ENCODE measurements at regions not wholly inside any gene's neighbourhood (a gene's known extent, or its start where the extent isn't known, plus 50 kb on each side); places are given as distances from the start of the nearest gene placed in this dataset.
"Not testable (repeated sequence)": the region's sequence is repeated elsewhere in the genome, so short reads cannot be mapped to it uniquely, and the experiment has no call there.

DNA sequence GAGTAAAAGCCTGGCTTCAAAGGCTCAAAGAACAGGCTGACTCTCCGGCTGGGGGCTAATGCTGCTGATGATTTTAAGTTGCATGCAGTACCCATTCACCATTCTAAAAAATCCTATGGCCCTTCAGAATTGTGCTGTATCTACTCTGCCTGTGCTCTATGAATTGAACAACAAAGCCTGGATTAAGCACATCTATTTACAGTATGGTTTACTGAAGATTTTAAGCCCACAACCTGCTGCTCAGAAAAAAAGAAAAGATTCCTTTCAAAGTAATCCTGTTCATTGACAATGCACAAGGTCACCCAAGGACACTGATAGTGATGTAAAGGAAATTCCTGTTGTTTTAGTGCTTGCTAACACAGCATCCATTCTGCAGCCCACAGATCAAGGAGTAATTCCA is 84.9 kb upstream of the SFRP2 start:
- no peak overlapping the region for H3K4me3 ChIP-seq
- H3K4me1 ChIP-seq (replicated peaks): no peaks in the 10 kb centered on the region
- no peak overlapping the region for H3K27ac ChIP-seq
- no peak for DNase-seq (ENCODE audit: low spot score)
- no peaks in the 10 kb centered on the region for H3K36me3 ChIP-seq
- WGBS: 100% methylated on average over 1 of the region's 1 CpG
- TF ChIP-seq POLR2A (IDR thresholded peaks at IDR 0.05): no peak
- TF ChIP-seq, protein P1, sequence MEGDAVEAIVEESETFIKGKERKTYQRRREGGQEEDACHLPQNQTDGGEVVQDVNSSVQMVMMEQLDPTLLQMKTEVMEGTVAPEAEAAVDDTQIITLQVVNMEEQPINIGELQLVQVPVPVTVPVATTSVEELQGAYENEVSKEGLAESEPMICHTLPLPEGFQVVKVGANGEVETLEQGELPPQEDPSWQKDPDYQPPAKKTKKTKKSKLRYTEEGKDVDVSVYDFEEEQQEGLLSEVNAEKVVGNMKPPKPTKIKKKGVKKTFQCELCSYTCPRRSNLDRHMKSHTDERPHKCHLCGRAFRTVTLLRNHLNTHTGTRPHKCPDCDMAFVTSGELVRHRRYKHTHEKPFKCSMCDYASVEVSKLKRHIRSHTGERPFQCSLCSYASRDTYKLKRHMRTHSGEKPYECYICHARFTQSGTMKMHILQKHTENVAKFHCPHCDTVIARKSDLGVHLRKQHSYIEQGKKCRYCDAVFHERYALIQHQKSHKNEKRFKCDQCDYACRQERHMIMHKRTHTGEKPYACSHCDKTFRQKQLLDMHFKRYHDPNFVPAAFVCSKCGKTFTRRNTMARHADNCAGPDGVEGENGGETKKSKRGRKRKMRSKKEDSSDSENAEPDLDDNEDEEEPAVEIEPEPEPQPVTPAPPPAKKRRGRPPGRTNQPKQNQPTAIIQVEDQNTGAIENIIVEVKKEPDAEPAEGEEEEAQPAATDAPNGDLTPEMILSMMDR (IDR thresholded peaks at IDR 0.05): no peak
- TF ChIP-seq POLR2AphosphoS5 (IDR thresholded peaks at IDR 0.05): no peak
- no peaks in the 10 kb centered on the region for H3K27me3 ChIP-seq (replicated peaks; ENCODE audit: insufficient read depth)
- intact Hi-C loops (cut with DNase I): no loop called here
- H3K9me3 ChIP-seq: no peaks in the 10 kb centered on the region

DNA sequence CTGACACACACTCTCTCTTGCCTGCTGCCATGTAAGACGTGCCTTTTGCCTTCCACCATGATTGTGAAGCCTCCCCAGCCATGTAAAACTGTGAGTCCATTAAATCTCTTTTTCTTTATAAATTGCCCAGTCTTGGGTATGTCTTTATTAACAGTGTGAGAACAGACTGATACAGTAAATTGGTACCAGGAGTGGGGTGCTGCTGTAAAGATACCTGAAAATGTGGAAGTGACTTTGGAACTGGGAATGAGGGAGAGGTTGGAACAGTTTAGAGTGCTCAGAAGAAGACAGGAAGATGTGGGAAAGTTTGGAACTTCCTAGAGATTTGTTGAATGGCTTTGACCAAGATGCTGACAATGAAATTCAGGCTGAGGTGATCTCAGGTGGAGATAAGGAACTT is 77.9 kb upstream of the SFRP2 start:
- H3K36me3 ChIP-seq; H3K27me3 ChIP-seq (replicated peaks; ENCODE audit: insufficient read depth); H3K4me1 ChIP-seq (replicated peaks); H3K27ac ChIP-seq; DNase-seq (ENCODE audit: low spot score); intact Hi-C loops (cut with DNase I); H3K4me3 ChIP-seq; H3K9me3 ChIP-seq: not testable (repeated sequence)
- WGBS: 100% methylated on average over 1 of the region's 1 CpG

DNA sequence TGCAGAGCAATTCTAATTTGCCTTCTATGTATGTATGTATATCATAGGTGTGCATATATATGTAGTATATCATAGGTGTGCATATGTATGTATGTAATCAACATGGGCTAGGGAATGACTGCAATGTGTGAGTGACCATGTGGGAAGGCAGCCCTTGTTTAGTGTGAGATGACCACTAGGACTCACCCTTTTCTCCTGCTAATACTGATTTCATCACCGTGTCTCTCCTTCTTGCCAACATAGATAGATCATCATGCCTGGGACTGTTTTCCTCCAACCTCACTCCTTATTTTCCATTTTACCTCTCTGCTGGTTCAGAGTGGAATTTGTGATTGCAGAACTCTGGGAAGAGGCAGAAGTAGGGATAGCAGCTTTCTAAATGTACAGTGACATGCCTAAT is 63.6 kb upstream of the SFRP2 start:
- 100% methylated on average over 1 of the region's 1 CpG for WGBS

DNA sequence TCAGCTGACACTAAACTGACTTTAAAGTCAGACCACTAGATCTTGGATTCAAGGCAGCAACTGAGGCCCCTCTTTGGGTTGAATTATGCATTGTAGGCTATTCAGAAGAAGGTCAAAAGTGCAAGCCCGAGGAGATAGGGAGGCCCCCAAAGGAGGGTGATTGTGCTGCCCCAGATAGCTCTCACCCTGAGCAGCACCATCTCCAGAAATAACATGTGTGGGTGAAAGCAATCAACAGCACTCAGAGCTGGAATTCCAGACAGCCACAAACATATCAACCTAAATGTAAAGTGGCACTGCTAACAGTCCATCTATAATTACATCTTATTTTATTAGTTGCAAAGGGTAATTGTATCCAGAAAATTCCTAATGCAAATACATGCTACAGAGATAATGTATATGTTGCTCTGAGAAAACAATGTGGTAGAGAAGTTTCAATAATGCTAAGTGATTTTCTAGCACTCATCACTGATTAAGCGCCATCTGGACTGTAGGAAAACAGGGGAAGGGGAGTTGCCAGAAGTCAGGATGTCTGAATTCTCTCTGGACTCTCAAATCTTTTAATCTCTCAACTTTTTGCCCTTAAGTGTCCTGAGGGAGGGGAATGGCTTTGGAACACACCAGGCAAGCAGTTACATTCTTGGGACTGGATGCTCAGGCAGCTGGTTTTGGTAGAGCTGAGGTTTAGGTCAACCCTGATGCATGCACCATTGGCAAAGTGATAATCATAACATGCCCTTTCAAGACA is 61.8 kb upstream of the SFRP2 start:
- H3K36me3 ChIP-seq: no peaks in the 10 kb centered on the region
- no peak for TF ChIP-seq POLR2AphosphoS5 (IDR thresholded peaks at IDR 0.05)
- TF ChIP-seq, protein P1 (IDR thresholded peaks at IDR 0.05): no peak
- H3K27ac ChIP-seq: no peak overlapping the region
- no peaks in the 10 kb centered on the region for H3K9me3 ChIP-seq
- 44% methylated on average over 2 of the region's 2 CpGs for WGBS
- no peaks in the 10 kb centered on the region for H3K27me3 ChIP-seq (replicated peaks; ENCODE audit: insufficient read depth)
- no peak for DNase-seq (ENCODE audit: low spot score)
- H3K4me1 ChIP-seq (replicated peaks): no peaks in the 10 kb centered on the region
- intact Hi-C loops (cut with DNase I): no loop called here
- no peak overlapping the region for H3K4me3 ChIP-seq

More for the DNA sequence above, 63.6 kb upstream of the SFRP2 start:
- intact Hi-C loops (cut with DNase I): no loop called here
- Histone ChIP-seq H3K9me3 (no peaks in the 10 kb centered on the region), H3K27ac (no peak overlapping the region), H3K4me3 (no peak overlapping the region), H3K36me3 (no peaks in the 10 kb centered on the region), H3K27me3 (replicated peaks; ENCODE audit: insufficient read depth) (no peaks in the 10 kb centered on the region), H3K4me1 (replicated peaks) (no peaks in the 10 kb centered on the region)
- TF ChIP-seq POLR2AphosphoS5 (IDR thresholded peaks at IDR 0.05): no peak
- no peak for TF ChIP-seq POLR2A (IDR thresholded peaks at IDR 0.05)
- TF ChIP-seq, protein P1 (IDR thresholded peaks at IDR 0.05): no peak
- DNase-seq (ENCODE audit: low spot score): no peak

DNA sequence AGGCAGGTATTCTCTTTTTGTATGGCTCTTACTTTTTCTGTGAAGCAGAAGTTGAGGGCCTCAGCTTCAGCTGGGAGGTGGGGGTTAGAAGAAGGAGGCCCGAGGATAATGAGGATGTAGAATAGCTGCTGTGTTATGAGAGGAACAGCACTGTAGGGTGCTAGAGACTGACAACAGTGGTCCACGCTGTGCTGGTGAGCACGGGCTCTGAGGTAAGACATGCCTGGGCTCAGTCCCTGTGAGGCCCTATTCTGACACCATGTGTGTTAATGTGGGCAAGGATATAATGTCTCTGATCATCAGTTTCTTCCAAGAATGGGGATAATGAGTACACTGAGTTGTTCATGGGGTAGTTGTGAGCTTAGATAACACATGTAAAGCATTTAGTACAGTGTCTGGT is 55.3 kb upstream of the SFRP2 start:
- Histone ChIP-seq H3K4me1 (replicated peaks) (no peaks in the 10 kb centered on the region), H3K4me3 (no peak overlapping the region), H3K36me3 (no peaks in the 10 kb centered on the region), H3K27me3 (replicated peaks; ENCODE audit: insufficient read depth) (no peaks in the 10 kb centered on the region), H3K27ac (no peak overlapping the region), H3K9me3 (no peaks in the 10 kb centered on the region)
- DNase-seq (ENCODE audit: low spot score): no peak
- TF ChIP-seq POLR2A (IDR thresholded peaks at IDR 0.05) (no peak), POLR2AphosphoS5 (IDR thresholded peaks at IDR 0.05) (no peak)
- TF ChIP-seq, protein P1 (IDR thresholded peaks at IDR 0.05): no peak
- intact Hi-C loops (cut with DNase I): no loop called here
- WGBS: 72% methylated on average over 3 of the region's 3 CpGs
